ENCODE measurements at regions not wholly inside any gene's neighbourhood (a gene's known extent, or its start where the extent isn't known, plus 50 kb on each side); places are given as distances from the start of the nearest gene placed in this dataset.

DNA sequence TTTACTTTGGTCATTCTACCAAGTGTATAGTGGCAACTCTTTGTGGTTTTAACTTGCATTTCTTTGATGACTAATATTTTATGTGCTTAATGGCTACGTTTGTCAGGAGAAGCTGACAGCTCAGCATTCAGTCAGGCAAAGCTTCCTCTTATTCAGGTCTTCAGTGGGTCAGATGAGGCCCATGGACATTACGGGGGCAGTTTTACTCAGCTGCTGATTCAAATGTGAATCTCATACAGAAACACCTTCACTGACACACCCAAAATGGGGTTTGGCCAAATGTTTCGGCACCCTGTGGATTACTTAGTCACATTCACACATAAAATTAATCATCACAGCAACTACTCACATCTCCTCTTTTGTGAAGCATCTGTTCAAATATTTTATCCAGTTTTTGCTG, 104.9 kb upstream of the PLD5 start:
- TF ChIP-seq, protein P1, sequence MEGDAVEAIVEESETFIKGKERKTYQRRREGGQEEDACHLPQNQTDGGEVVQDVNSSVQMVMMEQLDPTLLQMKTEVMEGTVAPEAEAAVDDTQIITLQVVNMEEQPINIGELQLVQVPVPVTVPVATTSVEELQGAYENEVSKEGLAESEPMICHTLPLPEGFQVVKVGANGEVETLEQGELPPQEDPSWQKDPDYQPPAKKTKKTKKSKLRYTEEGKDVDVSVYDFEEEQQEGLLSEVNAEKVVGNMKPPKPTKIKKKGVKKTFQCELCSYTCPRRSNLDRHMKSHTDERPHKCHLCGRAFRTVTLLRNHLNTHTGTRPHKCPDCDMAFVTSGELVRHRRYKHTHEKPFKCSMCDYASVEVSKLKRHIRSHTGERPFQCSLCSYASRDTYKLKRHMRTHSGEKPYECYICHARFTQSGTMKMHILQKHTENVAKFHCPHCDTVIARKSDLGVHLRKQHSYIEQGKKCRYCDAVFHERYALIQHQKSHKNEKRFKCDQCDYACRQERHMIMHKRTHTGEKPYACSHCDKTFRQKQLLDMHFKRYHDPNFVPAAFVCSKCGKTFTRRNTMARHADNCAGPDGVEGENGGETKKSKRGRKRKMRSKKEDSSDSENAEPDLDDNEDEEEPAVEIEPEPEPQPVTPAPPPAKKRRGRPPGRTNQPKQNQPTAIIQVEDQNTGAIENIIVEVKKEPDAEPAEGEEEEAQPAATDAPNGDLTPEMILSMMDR (IDR thresholded peaks at IDR 0.05) = no peak
- TF ChIP-seq POLR2AphosphoS5 (IDR thresholded peaks at IDR 0.05) = no peak
- TF ChIP-seq POLR2A (IDR thresholded peaks at IDR 0.05) = no peak

Data from breast epithelium (tissue), 3 donors.